ENCODE measurements at regions not wholly inside any gene's neighbourhood (a gene's known extent, or its start where the extent isn't known, plus 50 kb on each side); places are given as distances from the start of the nearest gene placed in this dataset.

DNA sequence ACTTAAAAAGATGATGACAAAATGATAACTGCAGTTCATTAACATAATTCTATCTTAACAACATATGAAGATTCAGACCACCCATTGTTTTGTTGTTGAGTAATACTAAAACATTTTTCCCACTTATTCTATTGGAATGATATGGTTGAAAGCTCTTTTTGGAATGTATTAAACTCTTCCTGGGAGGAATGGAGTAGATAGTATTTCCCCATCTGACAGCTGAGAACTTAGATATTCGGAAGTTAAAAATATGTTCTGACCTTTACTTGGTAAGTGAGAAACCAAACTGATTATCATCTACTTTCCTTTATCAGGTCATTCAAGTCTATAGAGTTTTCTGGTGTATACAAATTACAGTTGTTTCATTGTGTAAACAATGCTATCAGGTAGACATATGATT lies 452.9 kb downstream of the CSNK1G3 start (continued):
- TF ChIP-seq TBP (IDR thresholded peaks at IDR 0.05; ENCODE audit: low read depth, low read length) (no peak), ZNF274 (IDR thresholded peaks at IDR 0.05; ENCODE audit: borderline replicate concordance, extremely low read depth, low read length) (no peak), CEBPB (IDR thresholded peaks at IDR 0.05; ENCODE audit: low read depth, low read length) (no peak), EZH2 (IDR thresholded peaks at IDR 0.05; ENCODE audit: low read depth, low read length, severe bottlenecking) (no peak)
- TF ChIP-seq, protein P1, sequence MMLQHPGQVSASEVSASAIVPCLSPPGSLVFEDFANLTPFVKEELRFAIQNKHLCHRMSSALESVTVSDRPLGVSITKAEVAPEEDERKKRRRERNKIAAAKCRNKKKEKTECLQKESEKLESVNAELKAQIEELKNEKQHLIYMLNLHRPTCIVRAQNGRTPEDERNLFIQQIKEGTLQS (IDR thresholded peaks at IDR 0.05; ENCODE audit: insufficient read depth, low read depth, low read length): no peak
- TF ChIP-seq, protein P2, sequence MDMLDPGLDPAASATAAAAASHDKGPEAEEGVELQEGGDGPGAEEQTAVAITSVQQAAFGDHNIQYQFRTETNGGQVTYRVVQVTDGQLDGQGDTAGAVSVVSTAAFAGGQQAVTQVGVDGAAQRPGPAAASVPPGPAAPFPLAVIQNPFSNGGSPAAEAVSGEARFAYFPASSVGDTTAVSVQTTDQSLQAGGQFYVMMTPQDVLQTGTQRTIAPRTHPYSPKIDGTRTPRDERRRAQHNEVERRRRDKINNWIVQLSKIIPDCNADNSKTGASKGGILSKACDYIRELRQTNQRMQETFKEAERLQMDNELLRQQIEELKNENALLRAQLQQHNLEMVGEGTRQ (IDR thresholded peaks at IDR 0.05; ENCODE audit: low read length): no peak

All from H1 (cell line).